ENCODE measurements at regions not wholly inside any gene's neighbourhood (a gene's known extent, or its start where the extent isn't known, plus 50 kb on each side); places are given as distances from the start of the nearest gene placed in this dataset.

DNA sequence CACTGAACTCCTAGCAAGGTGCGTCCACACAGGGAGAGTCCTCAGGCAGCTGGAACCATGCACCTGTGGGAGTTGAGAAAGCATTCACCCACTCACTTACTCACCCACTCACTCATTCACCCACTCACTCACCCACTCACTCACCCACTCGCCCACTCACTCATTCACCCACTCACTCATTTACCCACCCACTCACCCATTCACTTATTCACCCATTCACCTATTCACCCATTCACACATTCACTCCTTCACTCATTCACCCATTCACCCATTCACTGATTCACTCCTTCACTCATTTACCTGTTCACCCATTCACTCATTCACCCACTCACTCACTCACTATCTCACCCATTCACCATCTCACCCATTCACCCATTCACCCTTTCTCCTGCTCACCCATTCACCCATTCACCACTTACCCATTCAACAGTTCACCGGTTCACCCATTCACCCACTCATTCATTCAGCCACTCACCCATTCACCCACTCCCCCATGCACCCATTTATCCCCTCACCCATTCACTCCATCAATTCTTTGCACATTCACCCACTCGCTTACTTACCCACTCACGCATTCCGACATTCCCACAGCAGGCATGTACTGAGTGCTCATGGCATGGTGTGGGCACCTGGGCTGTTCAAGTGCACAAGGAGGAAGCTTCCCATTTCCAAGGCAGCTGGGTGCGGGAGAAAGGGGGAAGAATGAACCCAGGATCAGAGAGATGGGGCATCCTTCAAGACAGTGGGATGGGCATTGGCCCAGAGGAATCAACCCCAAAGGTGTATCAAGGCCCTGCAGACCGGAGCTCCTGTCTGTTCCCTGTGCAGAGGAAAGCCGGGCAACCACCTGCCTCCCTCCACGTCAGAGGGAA is 135.2 kb upstream of the C14orf180 start:
- DNase-seq, result peak; percentile 3

DNA sequence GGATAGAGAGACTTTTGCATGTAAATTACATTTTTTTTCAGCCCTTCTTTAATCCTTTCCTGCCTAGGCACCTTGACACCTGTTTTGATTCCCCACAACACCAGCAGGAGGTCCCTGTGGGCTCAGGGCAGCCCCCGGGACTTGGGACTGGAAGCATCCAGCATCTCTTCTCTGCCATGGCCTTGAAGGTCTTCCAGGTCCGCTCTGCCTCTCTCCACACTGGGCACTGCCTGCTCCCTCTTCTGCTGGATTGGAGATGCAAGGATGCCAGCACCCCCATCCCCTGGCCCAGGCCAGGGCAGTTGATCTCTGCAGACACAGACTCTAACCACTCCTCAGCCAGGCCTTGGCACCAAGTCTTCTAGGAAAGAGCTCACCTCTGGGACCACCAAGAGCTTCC is 134.5 kb upstream of the C14orf180 start:
- peak; percentile 3 for DNase-seq

DNA sequence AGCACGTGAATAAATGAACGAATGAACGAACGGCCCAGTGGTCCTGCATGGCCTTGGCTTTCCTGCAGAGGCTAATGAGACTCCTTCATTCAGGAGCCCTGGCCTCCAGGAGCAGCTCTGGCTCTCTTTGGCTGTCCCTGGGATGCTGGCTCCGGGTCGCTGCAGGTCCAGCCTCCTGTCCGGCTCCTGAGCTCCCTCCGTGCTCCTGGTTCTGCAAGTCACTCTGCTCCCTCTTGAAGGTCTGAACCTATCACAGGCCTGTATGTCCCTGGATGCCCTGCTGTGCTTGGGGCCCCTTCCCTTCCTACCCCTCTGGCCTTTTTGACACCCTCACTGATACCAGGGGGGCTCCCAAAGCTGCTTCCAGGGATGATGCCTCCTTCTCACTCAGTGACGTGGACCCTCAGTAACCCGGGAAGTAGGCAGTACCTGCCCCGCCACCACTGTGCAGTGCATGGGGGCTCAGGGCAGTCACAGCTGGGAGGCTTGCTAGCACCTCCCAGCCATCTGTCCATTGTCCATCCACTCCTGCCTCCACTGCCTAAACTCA is 133.7 kb upstream of the C14orf180 start:
- DNase-seq, result peak; percentile 4

- peak; percentile 4 for DNase-seq
Observed at GRCh38 chr14:104446611-104447010, 133.0 kb upstream of the C14orf180 start.

GRCh38 chr14:104447750-104448149 is 131.8 kb upstream of the C14orf180 start:
- no peak for DNase-seq

DNA sequence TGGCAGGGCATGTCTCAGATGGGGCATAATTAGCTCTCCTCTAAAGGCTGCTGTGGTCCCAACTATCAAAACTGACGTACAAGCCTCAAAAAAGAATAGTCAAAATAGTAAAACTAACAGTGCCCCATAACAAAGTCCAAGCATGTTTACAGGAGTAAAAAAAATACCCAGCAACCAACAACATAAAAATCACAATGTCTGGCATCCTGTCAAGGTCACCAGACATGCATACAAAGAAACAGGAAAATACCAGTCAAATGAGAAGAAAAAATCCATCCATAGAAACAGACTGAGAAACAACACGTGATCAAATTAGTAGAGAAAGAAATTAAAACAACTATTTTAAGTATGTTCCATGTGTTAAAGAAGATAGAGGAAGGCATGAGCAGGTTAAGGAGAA is 131.2 kb upstream of the C14orf180 start:
- no peak for DNase-seq

DNA sequence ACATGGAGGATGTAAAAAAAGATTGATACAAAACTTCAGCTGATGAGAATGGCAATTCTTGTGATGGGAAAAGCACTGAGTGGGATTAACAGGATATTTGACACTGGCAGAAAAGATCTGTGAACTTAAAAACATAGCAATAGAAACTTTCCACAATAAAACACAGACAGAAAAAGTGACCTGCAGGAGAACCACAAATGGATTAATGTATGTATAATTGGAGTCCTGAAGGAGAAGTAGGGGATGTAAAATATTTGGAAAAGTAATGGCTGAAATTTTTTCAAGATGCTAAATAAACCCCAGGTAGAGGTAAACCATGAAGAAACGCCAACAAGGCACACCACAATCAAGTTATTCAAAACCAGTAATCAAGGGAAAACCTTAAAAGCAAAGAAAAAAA is 130.8 kb upstream of the C14orf180 start:
- DNase-seq, result no peak

DNA sequence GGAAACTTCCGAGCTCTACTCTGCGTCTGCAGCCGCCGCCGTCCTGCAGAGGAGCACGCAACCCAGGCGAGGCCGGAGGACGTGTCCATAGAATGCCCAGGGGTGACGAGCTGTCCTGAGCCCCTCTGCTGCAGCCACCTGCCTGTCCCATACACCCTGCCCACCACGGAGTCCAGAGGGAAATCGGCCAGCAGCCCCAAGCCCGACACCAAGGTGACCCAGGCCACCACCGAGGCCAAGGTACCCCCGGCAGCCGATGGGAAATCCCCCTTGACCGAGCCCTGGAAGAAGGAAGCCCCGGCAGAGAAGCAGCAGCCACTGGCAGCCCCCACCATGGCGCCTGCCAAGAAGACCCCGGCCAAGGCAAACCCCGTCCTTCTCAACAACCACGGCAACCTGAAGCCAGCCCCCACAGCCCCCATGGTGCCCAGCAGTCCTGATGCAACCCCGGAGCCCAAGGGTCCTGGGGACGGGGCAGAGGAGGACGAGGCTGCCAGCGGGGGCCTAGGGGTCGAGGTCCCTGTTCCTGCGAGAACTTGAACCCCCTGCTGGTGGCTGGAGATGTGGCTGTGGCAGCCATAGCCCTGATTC is 128.7 kb upstream of the C14orf180 start:
- DNase-seq, result no peak

GRCh38 chr14:104451474-104451873 is 128.1 kb upstream of the C14orf180 start:
- no peak for DNase-seq

- no peak for DNase-seq
Observed at GRCh38 chr14:104458845-104459244, 120.7 kb upstream of the C14orf180 start.

GRCh38 chr14:104460791-104461651 is 118.5 kb upstream of the C14orf180 start:
- peak; percentile 8 for DNase-seq

DNA sequence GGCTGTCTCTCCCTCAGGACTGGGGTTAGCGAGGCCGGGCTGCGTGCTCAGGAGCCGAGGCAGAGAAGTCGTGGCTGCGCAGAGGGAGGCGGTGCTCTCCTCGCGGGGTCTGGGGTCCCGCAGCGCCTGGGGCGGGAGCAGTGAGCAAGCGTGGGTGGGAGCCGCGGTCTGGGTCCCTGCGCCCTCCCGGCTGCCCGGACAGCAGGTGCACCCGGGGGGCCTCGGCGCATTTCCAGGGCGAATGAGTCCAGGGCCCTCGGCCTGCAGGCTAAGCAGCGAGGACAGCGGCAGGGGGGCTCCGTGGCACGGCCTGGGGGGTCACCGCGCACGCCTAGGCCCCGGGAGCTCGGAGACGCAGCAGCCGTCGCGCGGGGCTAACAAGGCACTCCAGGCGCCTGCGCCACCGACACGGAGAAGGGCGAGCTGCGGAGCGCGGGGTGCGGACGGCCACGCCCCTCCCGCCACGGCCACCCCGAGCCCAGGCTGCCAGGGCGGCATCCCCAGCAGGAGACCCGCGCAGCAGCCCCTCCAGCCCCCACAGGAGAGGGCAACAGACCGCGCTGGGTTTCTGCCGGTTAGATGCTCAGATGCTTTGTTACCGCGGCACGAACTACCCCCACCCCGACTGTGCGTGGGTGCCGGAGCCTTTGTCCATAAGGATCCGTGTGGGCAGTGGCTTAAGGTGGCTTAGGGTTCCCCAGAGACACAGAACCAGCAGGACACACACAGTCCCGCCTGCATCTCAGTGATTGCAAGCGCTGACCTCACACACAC is 117.7 kb upstream of the C14orf180 start:
- peak; percentile 16 for DNase-seq

DNA sequence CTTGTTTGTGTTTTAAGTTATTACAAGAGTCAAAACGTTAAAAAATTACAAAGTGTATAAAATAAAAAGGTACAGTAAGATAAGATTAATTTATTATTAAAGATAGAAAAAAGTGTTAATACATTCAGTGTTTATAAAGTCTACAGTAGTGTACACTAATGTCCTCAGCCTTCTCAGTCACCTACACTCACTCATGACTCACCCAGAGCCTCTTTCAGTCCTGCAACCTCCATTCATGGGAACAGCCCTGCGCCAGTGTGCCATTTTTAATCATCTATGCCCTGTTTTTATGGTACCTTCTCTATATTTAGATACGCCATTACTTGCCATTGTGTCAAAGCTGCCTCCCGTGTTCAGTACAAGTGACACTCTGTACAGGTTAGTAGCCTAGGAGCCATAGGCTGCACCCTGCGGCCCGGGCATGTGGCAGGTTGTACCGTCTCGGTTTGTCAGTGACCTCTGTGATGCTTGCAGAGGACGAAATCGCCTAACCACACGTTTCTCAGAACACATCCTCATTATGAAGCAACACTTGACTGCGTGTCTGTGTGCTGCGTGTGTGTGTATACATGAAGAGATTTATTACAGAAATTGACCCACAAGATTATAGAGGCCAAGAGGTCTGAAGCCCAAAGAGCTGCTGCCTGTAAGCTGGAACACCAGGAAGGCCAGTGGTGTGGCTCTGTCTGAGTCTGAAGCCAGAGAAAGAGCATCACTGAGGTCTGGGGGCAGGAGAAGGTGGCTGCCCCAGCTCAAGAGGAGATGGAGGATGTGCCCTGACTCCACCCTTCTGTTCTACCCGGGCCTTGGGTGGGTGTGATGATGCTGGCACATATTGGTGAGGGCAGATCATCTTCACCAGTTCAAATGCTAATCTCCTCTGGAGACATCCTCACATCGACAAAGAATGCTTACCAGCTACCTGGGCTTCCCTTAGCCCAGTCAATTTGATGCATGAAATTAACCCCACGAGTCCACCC is 116.6 kb upstream of the C14orf180 start:
- DNase-seq, result no peak

DNA sequence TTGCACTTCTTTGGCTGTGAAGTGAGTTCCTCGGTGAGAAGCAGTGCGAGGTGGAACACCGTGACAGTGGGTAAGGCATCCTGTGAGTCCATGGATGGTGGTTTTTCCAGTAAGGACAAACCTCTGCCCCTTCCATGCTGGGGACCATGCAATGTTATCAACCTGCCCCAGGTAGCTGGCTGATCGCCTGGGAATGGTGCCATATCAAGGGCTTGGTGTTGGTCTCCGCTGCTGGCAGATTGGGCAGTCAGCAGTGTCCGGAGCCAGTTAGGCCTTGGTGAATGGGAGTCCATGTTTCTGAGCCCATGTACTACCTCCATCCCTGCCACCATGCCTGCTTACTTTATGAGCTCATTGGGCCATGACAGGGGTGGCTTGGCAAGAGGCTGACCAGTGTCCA is 114.7 kb upstream of the C14orf180 start:
- no peak for DNase-seq

GRCh38 chr14:104465482-104466390 is 113.8 kb upstream of the C14orf180 start:
- DNase-seq, result no peak

DNA sequence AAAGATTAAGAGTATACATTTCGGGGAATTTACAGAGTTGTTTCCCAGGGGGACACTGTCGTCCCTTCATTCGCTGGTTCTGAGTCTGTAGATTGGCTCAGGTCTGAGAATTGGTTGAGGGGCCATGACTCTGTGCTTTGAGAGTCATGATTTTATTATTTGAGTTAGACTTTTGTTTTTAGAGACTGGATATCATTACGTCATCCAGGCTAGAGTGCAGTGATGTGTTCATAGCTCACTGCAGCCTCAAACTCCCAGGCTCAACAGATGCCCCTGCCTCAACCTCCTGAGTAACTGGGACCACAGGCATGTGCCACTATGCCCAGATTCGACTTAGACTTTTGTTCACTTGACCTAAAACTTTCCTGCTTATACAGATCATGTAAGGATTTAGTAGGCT is 112.3 kb upstream of the C14orf180 start:
- DNase-seq, result no peak

GRCh38 chr14:104467641-104468040 is 111.9 kb upstream of the C14orf180 start:
- DNase-seq, result no peak

DNA sequence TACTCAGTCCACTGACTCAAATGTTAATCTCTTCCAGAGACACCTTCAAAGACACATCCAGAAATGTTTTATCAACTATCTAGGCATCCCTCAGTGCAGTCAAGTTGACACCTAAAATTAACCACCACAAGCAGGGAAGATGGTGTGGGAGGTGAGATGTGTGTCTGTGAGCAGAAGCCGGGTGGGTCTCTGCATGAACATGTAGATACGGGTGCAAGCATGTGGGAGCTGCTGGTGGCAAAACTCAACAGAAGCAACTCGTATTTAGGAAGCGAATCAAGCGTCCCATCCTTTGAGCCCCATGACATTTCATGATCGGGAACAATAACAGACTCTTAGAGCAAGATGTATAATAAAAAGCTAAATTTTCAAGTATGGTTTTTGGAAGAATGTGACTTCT is 110.0 kb upstream of the C14orf180 start:
- DNase-seq, result no peak

GRCh38 chr14:104470588-104470987 is 109.0 kb upstream of the C14orf180 start:
- DNase-seq, result no peak

DNA sequence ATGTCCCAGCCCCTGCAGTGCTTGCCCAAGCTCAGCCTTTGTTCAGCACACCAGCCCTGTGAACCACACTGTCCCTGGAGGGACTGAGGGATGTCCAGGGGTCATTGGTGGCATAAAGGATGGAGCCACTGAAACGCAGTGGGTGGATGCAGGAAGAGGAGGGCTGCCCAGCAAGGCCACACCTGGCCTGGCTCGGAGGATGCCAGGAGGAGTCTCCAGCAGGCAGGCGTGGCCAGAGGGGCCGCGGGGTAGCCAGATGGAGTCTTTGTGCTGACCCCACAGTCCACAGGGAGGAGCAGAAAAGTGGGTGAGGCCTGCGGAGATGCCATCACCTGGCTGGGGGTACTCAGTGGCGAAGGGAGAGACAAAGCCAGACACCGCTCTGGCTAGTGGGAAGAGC is 108.5 kb upstream of the C14orf180 start:
- DNase-seq, result no peak
